ENCODE measurements at regions not wholly inside any gene's neighbourhood (a gene's known extent, or its start where the extent isn't known, plus 50 kb on each side); places are given as distances from the start of the nearest gene placed in this dataset.

DNA sequence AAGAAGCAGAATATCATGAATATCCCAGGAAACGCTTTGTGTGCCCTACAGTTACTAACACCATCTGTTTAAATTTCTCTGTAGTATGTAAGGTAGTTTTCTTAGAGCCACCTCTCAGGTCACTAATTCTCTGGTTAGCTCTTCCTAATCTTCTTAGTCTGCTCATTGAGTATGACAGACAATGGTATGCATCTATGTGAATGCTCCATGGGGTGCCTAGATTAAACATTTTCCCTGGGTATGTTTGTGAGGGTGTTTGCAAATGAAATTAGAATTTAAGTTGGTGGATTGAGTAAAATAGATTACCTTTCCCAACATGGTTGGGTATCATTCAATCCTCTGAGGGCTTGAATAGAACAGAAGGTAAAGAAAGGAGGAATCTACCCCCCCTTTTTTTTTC is 233.0 kb downstream of the PCDH18 start:
- H3K9me3 ChIP-seq (ENCODE audit: control insufficient read depth, low read length), result no peaks in the 10 kb centered on the region
- H3K36me3 ChIP-seq (ENCODE audit: control insufficient read depth, insufficient read depth, low read length), result no peaks in the 10 kb centered on the region
- no peak for TF ChIP-seq CTCF (IDR thresholded peaks at IDR 0.05)
- no peak overlapping the region for H3K4me2 ChIP-seq (ENCODE audit: low read length)
- no peak overlapping the region for H2AFZ ChIP-seq
- no peak overlapping the region for H3K4me3 ChIP-seq (ENCODE audit: low read depth, low read length)
- H3K27me3 ChIP-seq (ENCODE audit: control insufficient read depth, insufficient read depth, low read length), result no peaks in the 10 kb centered on the region
- H3K79me2 ChIP-seq, result no peaks in the 10 kb centered on the region
- H3K4me1 ChIP-seq, result no peaks in the 10 kb centered on the region
- no peak overlapping the region for H3K27ac ChIP-seq
- no peak overlapping the region for H3K9ac ChIP-seq

DNA sequence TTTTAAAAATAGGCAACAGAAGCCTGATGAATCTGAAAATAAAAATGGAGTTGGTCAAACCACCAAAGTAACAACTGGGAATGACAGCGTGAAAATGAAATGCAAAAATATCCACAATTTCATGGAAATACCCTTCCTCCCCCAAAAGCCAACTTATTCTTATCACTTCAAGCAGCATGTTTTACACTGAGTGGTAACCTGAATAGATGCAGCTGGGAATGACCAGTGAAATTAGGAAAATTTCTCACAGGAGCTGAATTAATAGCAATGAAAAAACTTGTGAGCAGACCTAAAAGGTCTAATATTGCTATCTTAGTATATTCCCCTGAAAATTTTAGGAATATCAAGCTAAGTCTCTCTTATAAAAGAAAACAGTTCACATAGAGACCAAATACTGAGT is 239.0 kb downstream of the PCDH18 start:
- no peak overlapping the region for H3K4me2 ChIP-seq (ENCODE audit: low read length)
- no peak overlapping the region for H3K9ac ChIP-seq
- no peak overlapping the region for H2AFZ ChIP-seq
- no peaks in the 10 kb centered on the region for H3K9me3 ChIP-seq (ENCODE audit: control insufficient read depth, low read length)
- H3K79me2 ChIP-seq, result no peaks in the 10 kb centered on the region
- H3K4me1 ChIP-seq, result no peaks in the 10 kb centered on the region
- H3K4me3 ChIP-seq (ENCODE audit: low read depth, low read length), result no peak overlapping the region
- H3K27me3 ChIP-seq (ENCODE audit: control insufficient read depth, insufficient read depth, low read length), result no peaks in the 10 kb centered on the region
- no peak for TF ChIP-seq CTCF (IDR thresholded peaks at IDR 0.05)
- H3K27ac ChIP-seq, result no peak overlapping the region
- no peaks in the 10 kb centered on the region for H3K36me3 ChIP-seq (ENCODE audit: control insufficient read depth, insufficient read depth, low read length)

DNA sequence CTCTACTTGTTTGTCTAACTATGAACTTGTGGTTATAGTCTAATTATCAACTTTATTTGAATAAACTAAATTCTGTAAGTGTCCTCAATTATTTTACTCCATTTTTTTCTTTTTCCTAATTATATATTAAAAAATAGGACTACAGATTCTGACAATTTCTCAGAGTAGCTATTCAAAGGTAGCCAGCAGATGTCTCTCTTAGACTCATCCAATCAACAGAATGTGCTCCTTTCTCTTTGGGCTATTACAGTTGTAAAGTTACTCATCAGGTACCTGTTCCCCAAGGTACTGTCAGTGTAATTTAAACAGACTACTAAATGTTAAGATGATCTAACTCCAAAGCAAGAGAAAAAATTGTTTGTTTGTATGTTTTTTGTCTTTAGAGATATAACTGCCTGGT is 248.6 kb downstream of the PCDH18 start:
- Histone ChIP-seq H3K36me3 (ENCODE audit: control insufficient read depth, insufficient read depth, low read length) (no peaks in the 10 kb centered on the region), H3K9ac (no peak overlapping the region), H2AFZ (no peak overlapping the region), H3K9me3 (ENCODE audit: control insufficient read depth, low read length) (no peaks in the 10 kb centered on the region), H3K4me1 (no peaks in the 10 kb centered on the region), H3K79me2 (no peaks in the 10 kb centered on the region), H3K4me3 (ENCODE audit: low read depth, low read length) (no peak overlapping the region), H3K27ac (no peak overlapping the region), H3K27me3 (ENCODE audit: control insufficient read depth, insufficient read depth, low read length) (no peaks in the 10 kb centered on the region), H3K4me2 (ENCODE audit: low read length) (no peak overlapping the region)
- TF ChIP-seq CTCF (IDR thresholded peaks at IDR 0.05), result no peak

DNA sequence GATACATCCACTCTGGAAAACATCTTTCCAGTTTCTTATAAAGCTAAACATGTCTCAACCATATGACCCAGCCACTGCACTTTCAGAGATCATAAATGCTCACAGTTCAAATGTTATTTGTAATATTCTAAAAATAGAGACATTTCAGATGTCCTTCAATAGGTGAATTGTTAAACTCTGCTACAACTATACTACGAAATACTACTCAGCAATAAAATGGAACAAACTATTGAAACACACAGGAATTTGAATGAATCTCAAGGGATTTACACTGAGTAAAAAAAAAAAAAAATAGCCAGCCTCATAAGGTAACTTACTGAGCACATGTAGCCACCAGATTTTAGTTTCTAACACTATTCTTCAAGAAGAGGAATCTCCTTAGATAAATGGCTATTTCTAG is 253.9 kb downstream of the PCDH18 start:
- TF ChIP-seq CTCF (IDR thresholded peaks at IDR 0.05), result no peak
- H3K4me1 ChIP-seq, result no peaks in the 10 kb centered on the region

GRCh38 chr4:137274404-137274803 is 257.9 kb downstream of the PCDH18 start:
- H3K4me2 ChIP-seq (ENCODE audit: low read length), result no peak overlapping the region
- H3K9me3 ChIP-seq (ENCODE audit: control insufficient read depth, low read length), result peaks cover 3% of the 10 kb centered on the region
- H3K27me3 ChIP-seq (ENCODE audit: control insufficient read depth, insufficient read depth, low read length), result no peaks in the 10 kb centered on the region
- H3K4me1 ChIP-seq, result no peaks in the 10 kb centered on the region
- H3K4me3 ChIP-seq (ENCODE audit: low read depth, low read length), result no peak overlapping the region
- H3K27ac ChIP-seq, result no peak overlapping the region
- no peaks in the 10 kb centered on the region for H3K36me3 ChIP-seq (ENCODE audit: control insufficient read depth, insufficient read depth, low read length)
- TF ChIP-seq CTCF (IDR thresholded peaks at IDR 0.05), result no peak
- no peaks in the 10 kb centered on the region for H3K79me2 ChIP-seq
- H3K9ac ChIP-seq, result no peak overlapping the region
- no peak overlapping the region for H2AFZ ChIP-seq

More for the DNA sequence above, 253.9 kb downstream of the PCDH18 start:
- no peaks in the 10 kb centered on the region for H3K27me3 ChIP-seq (ENCODE audit: control insufficient read depth, insufficient read depth, low read length)
- H3K27ac ChIP-seq, result no peak overlapping the region
- H3K79me2 ChIP-seq, result no peaks in the 10 kb centered on the region
- H3K36me3 ChIP-seq (ENCODE audit: control insufficient read depth, insufficient read depth, low read length), result no peaks in the 10 kb centered on the region
- H3K4me3 ChIP-seq (ENCODE audit: low read depth, low read length), result no peak overlapping the region
- no peak overlapping the region for H2AFZ ChIP-seq
- H3K4me2 ChIP-seq (ENCODE audit: low read length), result no peak overlapping the region
- no peak overlapping the region for H3K9ac ChIP-seq
- H3K9me3 ChIP-seq (ENCODE audit: control insufficient read depth, low read length), result peaks cover 3% of the 10 kb centered on the region

All from parathyroid adenoma (tissue), 2 donors.